ENCODE measurements at regions not wholly inside any gene's neighbourhood (a gene's known extent, or its start where the extent isn't known, plus 50 kb on each side); places are given as distances from the start of the nearest gene placed in this dataset.

DNA sequence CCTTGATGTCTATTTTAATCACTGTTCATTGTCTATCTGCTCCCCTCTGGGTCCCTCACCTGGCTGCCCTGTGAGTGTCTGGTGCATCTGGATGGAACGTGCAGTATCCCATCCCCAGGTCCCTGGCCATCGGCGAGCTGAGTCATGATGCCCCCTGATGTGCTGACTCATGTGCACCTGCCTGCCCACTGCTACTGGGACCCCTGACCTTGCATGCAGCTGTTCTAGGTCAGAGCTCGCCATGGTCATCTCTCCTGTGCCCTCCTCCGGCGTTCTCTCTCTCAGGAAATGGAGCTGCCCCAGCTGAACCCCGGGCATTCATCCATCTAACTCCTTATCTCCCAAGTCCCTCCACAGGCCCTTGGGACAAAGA lies 516.2 kb upstream of the HS6ST1 start:
- TF ChIP-seq, protein P1, sequence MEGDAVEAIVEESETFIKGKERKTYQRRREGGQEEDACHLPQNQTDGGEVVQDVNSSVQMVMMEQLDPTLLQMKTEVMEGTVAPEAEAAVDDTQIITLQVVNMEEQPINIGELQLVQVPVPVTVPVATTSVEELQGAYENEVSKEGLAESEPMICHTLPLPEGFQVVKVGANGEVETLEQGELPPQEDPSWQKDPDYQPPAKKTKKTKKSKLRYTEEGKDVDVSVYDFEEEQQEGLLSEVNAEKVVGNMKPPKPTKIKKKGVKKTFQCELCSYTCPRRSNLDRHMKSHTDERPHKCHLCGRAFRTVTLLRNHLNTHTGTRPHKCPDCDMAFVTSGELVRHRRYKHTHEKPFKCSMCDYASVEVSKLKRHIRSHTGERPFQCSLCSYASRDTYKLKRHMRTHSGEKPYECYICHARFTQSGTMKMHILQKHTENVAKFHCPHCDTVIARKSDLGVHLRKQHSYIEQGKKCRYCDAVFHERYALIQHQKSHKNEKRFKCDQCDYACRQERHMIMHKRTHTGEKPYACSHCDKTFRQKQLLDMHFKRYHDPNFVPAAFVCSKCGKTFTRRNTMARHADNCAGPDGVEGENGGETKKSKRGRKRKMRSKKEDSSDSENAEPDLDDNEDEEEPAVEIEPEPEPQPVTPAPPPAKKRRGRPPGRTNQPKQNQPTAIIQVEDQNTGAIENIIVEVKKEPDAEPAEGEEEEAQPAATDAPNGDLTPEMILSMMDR (conservative IDR thresholded peaks at IDR 0.05; ENCODE audit: low read depth, low read length) = no peak
- TF ChIP-seq EZH2 (IDR thresholded peaks at IDR 0.05; ENCODE audit: low read length, unreplicated experiment) (no peak), EZH2phosphoT487 (IDR thresholded peaks at IDR 0.05; ENCODE audit: borderline replicate concordance, low read length) (no peak)
